Aorta (tissue), 5 donors: ENCODE measurements at regions not wholly inside any gene's neighbourhood (a gene's known extent, or its start where the extent isn't known, plus 50 kb on each side); places are given as distances from the start of the nearest gene placed in this dataset.

Experiments used
- ATAC-seq: fragments of 200-7000 bp; cut with Tn5 transposase; one replicate; pipeline ENCODE4 v1.9.1; 2022; ENCODE audit warnings: moderate library complexity; ENCODE audit not compliant: low FRiP score
- DNase-seq, 2 donors: peaks; one replicate each; pipeline ENCODE4 v3.0.0-alpha.2; 2020
- H3K27ac ChIP-seq, 2 donors: one replicate each; pipeline ENCODE4 v1.5.1; 2013; ENCODE audit warnings: low read length in 2 of 2, mild to moderate bottlenecking in 2 of 2, moderate library complexity in 2 of 2, control low read depth in 1 of 2, inconsistent platforms in 1 of 2, low read depth in 1 of 2
- H3K27me3 ChIP-seq, 2 donors: one replicate each; pipeline ENCODE4 v1.6.1; 2013; ENCODE audit warnings: control low read depth in 1 of 2, low read length in 1 of 2, mild to moderate bottlenecking in 1 of 2, moderate library complexity in 1 of 2; ENCODE audit not compliant: insufficient read depth in 2 of 2, control insufficient read depth in 1 of 2
- H3K36me3 ChIP-seq, 2 donors: one replicate each; pipeline ENCODE4 v1.6.1; 2013; ENCODE audit warnings: control low read depth in 1 of 2, low read length in 1 of 2, mild to moderate bottlenecking in 1 of 2; ENCODE audit not compliant: insufficient read depth in 2 of 2, control insufficient read depth in 1 of 2
- H3K4me1 ChIP-seq, 2 donors: one replicate each; pipeline ENCODE4 v1.6.1; 2013; ENCODE audit warnings: low read length in 2 of 2, control low read depth in 1 of 2, mild to moderate bottlenecking in 1 of 2, moderate library complexity in 1 of 2; ENCODE audit not compliant: insufficient read depth in 2 of 2, control insufficient read depth in 1 of 2
- H3K4me3 ChIP-seq, 2 donors: one replicate each; pipeline ENCODE4 v1.5.1; 2013; ENCODE audit warnings: low read length in 2 of 2, control low read depth in 1 of 2, mild to moderate bottlenecking in 1 of 2
- H3K9me3 ChIP-seq: one replicate; pipeline ENCODE4 v1.6.1; 2013; ENCODE audit warnings: mild to moderate bottlenecking, low read length; ENCODE audit not compliant: control insufficient read depth
- WGBS, 2 donors: extraction: QIAGEN DNeasy Blood & Tissue Kit; methylation state at CpG; one replicate each; pipeline ENCODE4 v1.1.7; 2013; 5-methylcytosine and 5-hydroxymethylcytosine counted together
- intact Hi-C, 2 donors: fragments of 100-400 bp; cut with DNase I; formaldehyde crosslinking; loops; one replicate each; pipeline versions ENCODE4 v1.14.2 to v1.15.0; 2022
- donor health status: healthy with polysubstance abuse.
- donor health status: Bipolar disorder and iron deficiency.
- donor health status: DM: no; HTN: no; CAD: no.
- donor health status: DM: no; HTN: no; CAD: no.
- donor health status: DM: yes; HTN: yes; CAD: no.

DNA sequence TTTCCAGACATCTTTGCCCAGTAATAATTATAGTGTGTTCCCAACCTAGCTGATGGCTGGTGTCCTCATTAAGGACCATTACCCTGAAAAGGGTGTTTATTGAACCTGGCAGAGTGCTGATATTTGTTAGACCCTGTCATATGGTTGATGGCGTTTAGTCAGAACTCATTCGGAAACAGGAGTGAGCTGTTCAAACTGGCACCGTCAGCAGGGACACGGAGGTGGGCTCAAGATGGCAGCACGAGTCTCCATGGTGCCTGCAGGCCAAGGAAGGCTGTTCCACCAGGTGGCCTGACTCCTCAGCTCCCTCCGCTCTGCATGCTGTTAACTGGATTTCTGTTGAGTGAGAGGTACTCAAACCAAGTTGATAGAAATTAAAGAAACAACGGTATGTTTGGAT lies 589.1 kb upstream of the MGMT start:
- intact Hi-C loops, result no loop called here
- ATAC-seq (no peak), DNase-seq (no peak)
- H3K4me3 ChIP-seq, result no peak overlapping the region
- no peaks in the 10 kb centered on the region for H3K27me3 ChIP-seq
- no peaks in the 10 kb centered on the region for H3K36me3 ChIP-seq
- no peak overlapping the region for H3K27ac ChIP-seq
- WGBS, 2 donors, result 91 to 94% methylated on average over 7 of the region's 7 CpGs
- H3K9me3 ChIP-seq, result peaks cover 3% of the 10 kb centered on the region
- no peaks in the 10 kb centered on the region for H3K4me1 ChIP-seq

DNA sequence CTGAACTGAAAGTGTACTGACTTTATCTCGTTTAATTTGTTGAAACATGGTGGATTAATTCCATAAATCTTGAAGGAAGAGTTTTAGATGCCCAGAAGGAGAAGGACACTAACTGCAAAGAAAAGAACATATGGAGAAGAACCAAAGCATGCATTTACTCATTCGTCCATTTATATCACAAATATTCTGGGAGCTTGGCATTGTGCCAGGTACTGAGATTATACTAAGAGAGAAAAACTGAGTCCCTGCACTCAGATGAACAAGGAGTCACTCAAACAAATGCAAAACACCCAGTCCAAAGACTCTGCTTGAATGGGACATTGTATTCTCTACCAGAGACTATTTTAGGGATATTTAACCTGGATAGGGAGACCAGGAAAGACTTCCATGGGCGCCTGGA lies 588.0 kb upstream of the MGMT start:
- intact Hi-C loops, result no loop called here
- peaks cover 3% of the 10 kb centered on the region for H3K9me3 ChIP-seq
- no peak for ATAC-seq
- no peaks in the 10 kb centered on the region for H3K4me1 ChIP-seq
- DNase-seq, result no peak
- 53 to 62% methylated on average over 3 of the region's 3 CpGs for WGBS, 2 donors
- no peak overlapping the region for H3K27ac ChIP-seq
- no peaks in the 10 kb centered on the region for H3K36me3 ChIP-seq
- no peak overlapping the region for H3K4me3 ChIP-seq
- no peaks in the 10 kb centered on the region for H3K27me3 ChIP-seq

DNA sequence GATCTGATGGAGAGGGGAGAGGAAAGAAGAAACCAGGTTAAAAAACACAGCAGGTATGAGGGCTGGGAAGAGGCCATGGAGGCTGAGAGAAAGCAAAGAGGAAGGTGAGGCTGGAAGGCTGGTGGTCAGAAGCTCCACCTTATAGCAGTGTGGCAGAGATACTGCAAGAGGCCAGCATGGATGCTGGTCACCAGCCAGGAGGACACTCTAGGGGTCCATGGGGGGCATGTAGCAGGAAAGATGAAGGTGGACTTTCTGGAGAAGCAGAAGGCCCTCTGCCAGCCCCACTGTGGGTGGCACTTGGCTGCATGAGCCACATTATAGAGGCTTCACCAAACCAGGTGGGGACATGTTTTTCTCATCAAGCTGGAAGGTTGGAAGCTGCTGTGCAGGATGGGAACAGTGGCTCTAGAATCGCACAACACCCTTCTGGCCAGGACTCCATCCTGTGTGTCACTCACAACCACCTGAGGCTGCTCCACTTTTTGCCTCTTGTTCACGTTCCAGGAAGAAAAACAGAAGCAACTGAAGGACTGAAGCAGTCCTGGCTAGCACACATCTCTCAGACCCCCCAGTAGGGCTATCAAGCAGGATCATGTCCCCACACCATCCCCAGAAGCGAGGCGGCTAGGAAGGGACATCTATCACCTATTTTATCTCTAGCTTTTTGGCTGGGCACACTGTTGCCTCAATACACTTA lies 587.5 kb upstream of the MGMT start:
- WGBS, 2 donors, result 61 to 65% methylated on average over 4 of the region's 4 CpGs
- Histone ChIP-seq H3K36me3 (no peaks in the 10 kb centered on the region), H3K27me3 (no peaks in the 10 kb centered on the region), H3K4me3 (no peak overlapping the region), H3K4me1 (no peaks in the 10 kb centered on the region), H3K9me3 (peaks cover 3% of the 10 kb centered on the region), H3K27ac (no peak overlapping the region)
- intact Hi-C loops, result no loop called here
- no peak for DNase-seq
- ATAC-seq, result no peak

DNA sequence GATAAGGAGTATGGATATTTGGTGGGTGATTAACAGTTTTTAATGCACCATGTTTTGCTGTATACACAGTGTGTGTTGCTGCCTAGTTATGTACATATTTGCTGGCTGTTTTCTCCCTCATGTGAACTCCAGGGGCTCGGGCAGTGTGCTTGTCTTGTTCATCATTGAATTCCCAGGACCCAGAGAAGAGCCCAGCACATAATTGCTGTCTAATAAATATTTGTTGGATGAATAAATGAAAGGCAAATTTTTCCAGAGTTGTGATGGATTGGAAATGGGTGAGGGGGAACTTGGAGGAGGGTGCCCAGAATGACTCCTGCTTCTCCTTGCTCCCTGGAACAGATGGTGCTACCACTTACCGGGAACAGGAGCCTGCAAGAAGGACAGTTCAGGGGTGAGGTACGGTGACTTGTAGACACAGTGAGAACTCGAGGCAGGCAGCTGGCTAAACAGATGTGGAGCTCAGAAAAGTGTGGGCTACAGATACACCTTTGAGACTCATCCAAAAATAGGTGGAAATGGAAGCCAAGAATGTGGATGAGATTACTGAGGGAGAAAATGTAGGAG lies 586.8 kb upstream of the MGMT start:
- DNase-seq (no peak), ATAC-seq (no peak)
- no peaks in the 10 kb centered on the region for H3K27me3 ChIP-seq
- intact Hi-C loops, result no loop called here
- H3K4me3 ChIP-seq, result no peak overlapping the region
- H3K4me1 ChIP-seq, result no peaks in the 10 kb centered on the region
- H3K27ac ChIP-seq, result no peak overlapping the region
- no peaks in the 10 kb centered on the region for H3K36me3 ChIP-seq
- WGBS, 2 donors, result 71 to 74% methylated on average over 4 of the region's 4 CpGs
- H3K9me3 ChIP-seq, result peaks cover 3% of the 10 kb centered on the region

DNA sequence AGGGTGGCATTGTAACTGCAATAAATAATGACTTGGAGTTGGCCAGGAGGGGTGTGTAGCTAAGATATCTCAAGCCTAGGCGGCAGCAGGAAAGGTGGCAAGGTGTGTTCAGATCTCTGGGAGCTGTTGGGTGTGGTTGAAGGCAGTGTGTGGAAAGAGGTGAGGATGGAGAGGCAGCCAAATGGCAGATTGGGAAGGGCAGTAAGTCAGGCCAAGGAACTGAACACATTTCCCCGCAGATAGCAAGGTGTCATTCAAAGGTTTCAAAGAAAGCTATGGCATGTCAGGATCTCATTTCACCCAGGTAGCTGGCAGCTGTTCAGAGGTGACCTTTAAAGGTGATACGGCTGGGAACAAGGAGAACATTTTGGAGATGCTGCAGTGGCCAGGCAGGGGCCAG lies 586.0 kb upstream of the MGMT start:
- H3K27ac ChIP-seq, result no peak overlapping the region
- peaks cover 3% of the 10 kb centered on the region for H3K9me3 ChIP-seq
- intact Hi-C loops, result no loop called here
- H3K4me1 ChIP-seq, result no peaks in the 10 kb centered on the region
- DNase-seq (no peak), ATAC-seq (no peak)
- H3K27me3 ChIP-seq, result no peaks in the 10 kb centered on the region
- 91 to 92% methylated on average over 3 of the region's 3 CpGs for WGBS, 2 donors
- no peaks in the 10 kb centered on the region for H3K36me3 ChIP-seq
- no peak overlapping the region for H3K4me3 ChIP-seq

DNA sequence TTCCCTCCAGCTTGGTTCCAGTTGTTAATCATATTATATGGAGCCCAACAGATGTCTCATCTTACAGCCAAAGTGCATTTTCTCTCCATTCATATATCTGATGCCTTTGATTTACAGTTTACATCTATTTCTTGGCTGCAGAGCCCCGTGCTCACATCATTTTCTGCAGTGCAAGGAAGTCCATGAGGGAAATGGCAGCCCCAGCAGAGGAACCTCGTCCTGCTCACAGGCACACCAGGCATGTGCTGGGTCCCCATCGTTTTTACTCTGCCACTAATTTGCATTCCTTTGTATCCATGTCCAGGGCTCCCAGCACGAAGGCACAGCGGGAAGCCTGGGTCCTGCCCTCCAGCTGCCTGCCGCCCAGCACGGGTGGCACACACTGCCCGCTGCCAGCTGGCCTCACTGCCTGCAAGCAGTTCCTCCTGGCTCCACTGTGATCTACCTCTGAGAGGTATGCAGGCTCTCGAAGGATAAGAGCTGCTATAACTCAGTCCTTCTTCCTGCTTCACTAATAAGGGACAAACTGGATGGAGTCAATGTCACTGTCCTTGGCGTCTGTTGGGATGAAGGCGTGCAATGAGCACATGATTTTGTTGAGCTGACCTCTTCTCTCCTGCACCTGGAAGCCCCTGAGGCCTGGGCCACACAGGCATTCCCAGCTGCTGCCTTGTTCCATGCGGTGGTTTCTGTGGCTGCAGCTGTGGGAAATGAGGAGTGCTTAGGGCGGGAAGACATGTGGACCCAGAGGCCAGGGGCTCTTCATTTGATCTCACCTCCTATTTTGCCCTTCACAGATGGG lies 583.6 kb upstream of the MGMT start:
- no peaks in the 10 kb centered on the region for H3K36me3 ChIP-seq
- peaks cover 5% of the 10 kb centered on the region for H3K9me3 ChIP-seq
- no peak overlapping the region for H3K4me3 ChIP-seq
- intact Hi-C loops, result no loop called here
- H3K4me1 ChIP-seq, result no peaks in the 10 kb centered on the region
- DNase-seq (no peak), ATAC-seq (no peak)
- no peaks in the 10 kb centered on the region for H3K27me3 ChIP-seq
- H3K27ac ChIP-seq, result no peak overlapping the region
- 78% methylated on average over 13 of the region's 13 CpGs for WGBS, 2 donors

DNA sequence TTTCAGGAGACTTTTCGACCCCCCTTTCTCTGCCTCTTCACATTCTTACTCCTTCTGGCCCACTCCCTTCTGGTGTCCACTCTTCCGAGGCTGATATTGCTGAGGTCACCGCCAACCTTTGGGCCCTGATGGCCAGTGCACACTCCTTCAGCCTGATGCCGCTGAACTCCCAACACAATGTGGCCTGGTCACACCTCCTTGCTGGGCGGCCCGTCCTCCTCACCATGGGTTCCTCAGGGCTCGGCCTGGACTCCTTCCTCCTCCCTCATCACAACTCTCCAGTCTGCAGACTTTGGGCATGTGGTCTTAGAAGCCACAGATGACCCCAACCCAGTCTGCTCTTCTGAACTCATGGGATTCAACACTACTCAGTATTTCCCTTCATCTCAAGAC lies 583.0 kb upstream of the MGMT start:
- peaks cover 5% of the 10 kb centered on the region for H3K9me3 ChIP-seq
- ATAC-seq (no peak), DNase-seq (no peak)
- no peaks in the 10 kb centered on the region for H3K4me1 ChIP-seq
- H3K4me3 ChIP-seq, result no peak overlapping the region
- intact Hi-C loops, result no loop called here
- no peaks in the 10 kb centered on the region for H3K36me3 ChIP-seq
- H3K27ac ChIP-seq, result no peak overlapping the region
- no peaks in the 10 kb centered on the region for H3K27me3 ChIP-seq
- WGBS, 2 donors, result 90 to 95% methylated on average over 7 of the region's 7 CpGs

DNA sequence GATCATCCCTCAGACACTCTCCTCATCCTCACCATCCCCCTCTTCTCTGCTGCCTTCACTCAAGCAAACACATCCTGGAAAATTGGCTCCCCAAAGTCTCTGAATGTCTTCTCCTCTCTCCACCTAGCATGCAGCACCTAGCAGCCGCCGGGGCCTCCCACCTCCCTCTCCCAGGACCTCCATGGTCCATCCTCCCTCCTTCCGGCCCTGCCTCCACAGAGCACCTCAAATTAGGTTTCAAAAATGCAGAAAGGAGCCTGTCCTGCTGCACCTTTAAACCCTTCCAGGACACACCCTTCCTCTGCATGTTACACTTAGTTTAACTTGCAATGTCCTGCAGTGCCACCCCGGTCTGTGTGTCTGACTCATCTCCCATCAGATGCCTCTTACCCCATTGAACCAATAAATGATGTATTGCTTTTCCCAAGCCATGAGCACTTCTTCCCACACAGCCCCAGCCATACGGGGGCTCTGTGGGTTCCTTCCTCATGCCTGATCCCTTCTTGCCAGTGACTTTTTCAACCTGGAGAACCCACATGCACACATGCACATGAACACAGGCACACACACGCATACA lies 582.5 kb upstream of the MGMT start:
- no peak for DNase-seq
- no peak for ATAC-seq
- intact Hi-C loops, result no loop called here
- Histone ChIP-seq H3K27me3 (no peaks in the 10 kb centered on the region), H3K4me3 (no peak overlapping the region), H3K36me3 (no peaks in the 10 kb centered on the region), H3K9me3 (peaks cover 5% of the 10 kb centered on the region), H3K27ac (no peak overlapping the region), H3K4me1 (no peaks in the 10 kb centered on the region)
- 88 to 89% methylated on average over 6 of the region's 6 CpGs for WGBS, 2 donors
